ENCODE measurements at regions not wholly inside any gene's neighbourhood (a gene's known extent, or its start where the extent isn't known, plus 50 kb on each side); places are given as distances from the start of the nearest gene placed in this dataset.
"Not testable (repeated sequence)": the region's sequence is repeated elsewhere in the genome, so short reads cannot be mapped to it uniquely, and the experiment has no call there.

GRCh38 chr12:10453-10852 is 56.1 kb upstream of the IQSEC3 start:
- in situ Hi-C loops (cut with HindIII; ENCODE audit: low pct_ligation_motif_present, low pct_unique_long_range_greater_than_20kb, low sequenced_read_pairs) = not testable (repeated sequence)
- DNase-seq = peak; percentile 0

GRCh38 chr12:10879-11812 is 55.4 kb upstream of the IQSEC3 start:
- DNase-seq; in situ Hi-C loops (cut with HindIII; ENCODE audit: low pct_ligation_motif_present, low pct_unique_long_range_greater_than_20kb, low sequenced_read_pairs): not testable (repeated sequence)

- in situ Hi-C loops (cut with HindIII; ENCODE audit: low pct_ligation_motif_present, low pct_unique_long_range_greater_than_20kb, low sequenced_read_pairs); DNase-seq: not testable (repeated sequence)
Measured at GRCh38 chr12:12306-12705, 54.3 kb upstream of the IQSEC3 start.

GRCh38 chr12:12725-13640 is 53.6 kb upstream of the IQSEC3 start:
- in situ Hi-C loops (cut with HindIII; ENCODE audit: low pct_ligation_motif_present, low pct_unique_long_range_greater_than_20kb, low sequenced_read_pairs); DNase-seq: not testable (repeated sequence)

- in situ Hi-C loops (cut with HindIII; ENCODE audit: low pct_ligation_motif_present, low pct_unique_long_range_greater_than_20kb, low sequenced_read_pairs) = not testable (repeated sequence)
- peak; percentile 0 for DNase-seq
Measured at GRCh38 chr12:13841-14240, 52.7 kb upstream of the IQSEC3 start.

GRCh38 chr12:14696-15095 is 51.9 kb upstream of the IQSEC3 start:
- DNase-seq; in situ Hi-C loops (cut with HindIII; ENCODE audit: low pct_ligation_motif_present, low pct_unique_long_range_greater_than_20kb, low sequenced_read_pairs): not testable (repeated sequence)

- DNase-seq; in situ Hi-C loops (cut with HindIII; ENCODE audit: low pct_ligation_motif_present, low pct_unique_long_range_greater_than_20kb, low sequenced_read_pairs): not testable (repeated sequence)
Measured at GRCh38 chr12:15381-15780, 51.2 kb upstream of the IQSEC3 start.

GRCh38 chr12:16019-16418 is 50.5 kb upstream of the IQSEC3 start:
- in situ Hi-C loops (cut with HindIII; ENCODE audit: low pct_ligation_motif_present, low pct_unique_long_range_greater_than_20kb, low sequenced_read_pairs); DNase-seq: not testable (repeated sequence)

- in situ Hi-C loops (cut with HindIII; ENCODE audit: low pct_ligation_motif_present, low pct_unique_long_range_greater_than_20kb, low sequenced_read_pairs); DNase-seq: not testable (repeated sequence)
Measured at GRCh38 chr12:16541-16940, 50.0 kb upstream of the IQSEC3 start.
